NCI-H446 treated with DMSO at 0.1 percent for 48 hours (cell line): ENCODE measurements at regions not wholly inside any gene's neighbourhood (a gene's known extent, or its start where the extent isn't known, plus 50 kb on each side); places are given as distances from the start of the nearest gene placed in this dataset.
"Not testable (repeated sequence)": the region's sequence is repeated elsewhere in the genome, so short reads cannot be mapped to it uniquely, and the experiment has no call there.

Experiments used
- DNase-seq: peaks from one replicate; lab custom pipeline; 2025; lab: John Stamatoyannopoulos, UW

DNA sequence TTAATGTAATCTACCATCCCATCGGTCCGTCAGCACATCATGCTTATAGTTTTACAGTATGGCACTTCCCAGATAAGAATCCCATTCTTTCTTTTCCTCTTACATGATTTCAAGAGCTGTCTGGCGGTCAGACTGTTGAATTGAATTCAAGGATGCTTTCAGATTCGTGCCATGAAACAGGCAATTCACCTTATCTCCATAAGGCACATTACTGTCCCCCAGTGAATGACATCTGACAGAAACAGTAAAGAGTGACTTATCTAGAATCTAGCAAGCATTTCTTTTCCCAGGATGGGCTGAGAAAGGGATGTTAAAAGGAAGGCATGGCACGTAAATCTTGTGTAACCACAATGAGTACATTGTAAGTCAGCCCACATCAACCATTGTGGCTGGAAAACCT, 61.1 kb upstream of the SEM1 start:
- DNase-seq = no peak

DNA sequence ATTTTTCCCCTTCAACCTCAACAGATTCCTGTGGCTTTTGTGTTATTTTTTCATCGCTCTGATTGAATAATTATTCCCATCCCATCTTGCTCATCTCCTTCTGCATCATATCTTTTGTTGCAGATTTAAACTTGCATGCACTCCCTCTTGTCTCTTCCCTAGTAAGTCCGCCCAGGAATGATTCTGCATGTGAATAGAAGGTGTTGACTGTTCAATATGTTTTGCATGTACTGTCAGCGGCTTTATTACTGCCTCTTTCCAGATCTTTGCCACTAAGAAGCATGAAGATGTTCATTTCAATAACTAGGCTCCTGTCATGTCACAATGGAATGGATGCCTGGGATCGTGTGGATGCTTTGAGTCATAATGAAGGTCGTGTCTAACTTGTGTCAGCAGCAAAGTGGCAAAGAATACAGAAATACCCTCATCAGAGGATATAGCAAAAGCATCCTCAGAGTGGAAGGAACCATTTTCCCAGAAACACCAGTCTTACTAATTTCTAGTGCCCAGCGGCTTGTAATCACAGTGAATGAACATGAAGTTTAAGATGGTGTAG, 62.6 kb upstream of the SEM1 start:
- no peak for DNase-seq

GRCh38 chr7:96773483-96773882, 63.8 kb upstream of the SEM1 start:
- peak; percentile 28 for DNase-seq

DNA sequence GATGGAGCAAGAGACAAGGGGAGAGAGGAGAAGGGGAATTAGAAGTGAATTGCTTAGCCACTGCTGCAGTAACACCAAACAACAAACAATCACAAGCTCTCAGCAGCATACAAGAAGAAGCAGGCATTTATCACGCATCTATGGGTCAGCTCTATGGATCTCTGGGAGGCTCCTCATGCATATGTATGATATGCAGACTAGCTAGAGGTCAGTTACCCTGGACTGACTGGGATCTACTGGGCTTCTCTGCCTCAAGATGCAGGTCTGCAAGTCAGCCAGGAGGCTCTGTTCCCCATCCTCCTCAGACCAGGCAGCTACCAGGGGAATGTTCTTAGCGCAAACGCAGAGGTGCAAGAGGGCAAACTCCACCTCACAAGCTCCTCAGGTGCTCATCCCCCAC, 64.7 kb upstream of the SEM1 start:
- DNase-seq = no peak

GRCh38 chr7:96775046-96775445, 65.4 kb upstream of the SEM1 start:
- DNase-seq = no peak

GRCh38 chr7:96778263-96778662, 68.6 kb upstream of the SEM1 start:
- DNase-seq = no peak

- no peak for DNase-seq
Measured at GRCh38 chr7:96781919-96782318, 72.3 kb upstream of the SEM1 start.

DNA sequence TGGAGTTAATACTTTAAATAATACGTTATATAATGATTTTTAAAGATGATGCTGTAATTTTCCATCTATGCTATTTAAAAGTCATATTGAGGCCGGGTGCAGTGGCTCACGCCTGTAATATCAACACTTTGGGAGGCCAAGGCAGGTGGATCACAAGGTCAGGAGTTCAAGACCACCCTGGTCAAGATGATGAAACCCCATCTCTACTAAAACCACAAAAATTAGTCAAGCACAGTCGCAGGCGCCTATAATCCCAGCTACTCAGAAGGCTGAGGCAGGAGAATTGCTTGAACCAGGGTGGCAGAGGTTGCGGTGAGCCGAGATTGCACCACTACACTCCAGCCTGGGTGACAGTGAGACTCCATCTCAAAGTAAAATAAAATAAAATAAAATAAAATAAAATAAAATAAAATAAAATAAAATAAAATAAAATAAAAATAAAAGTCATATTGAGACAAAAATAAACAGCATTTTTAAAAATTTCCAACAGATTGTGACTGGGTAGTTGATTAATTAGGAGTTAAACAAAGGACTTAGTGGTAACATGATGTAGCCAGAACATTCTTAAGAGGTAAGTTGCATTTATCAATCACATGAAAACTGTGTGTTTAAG, 73.1 kb upstream of the SEM1 start:
- not testable (repeated sequence) for DNase-seq

DNA sequence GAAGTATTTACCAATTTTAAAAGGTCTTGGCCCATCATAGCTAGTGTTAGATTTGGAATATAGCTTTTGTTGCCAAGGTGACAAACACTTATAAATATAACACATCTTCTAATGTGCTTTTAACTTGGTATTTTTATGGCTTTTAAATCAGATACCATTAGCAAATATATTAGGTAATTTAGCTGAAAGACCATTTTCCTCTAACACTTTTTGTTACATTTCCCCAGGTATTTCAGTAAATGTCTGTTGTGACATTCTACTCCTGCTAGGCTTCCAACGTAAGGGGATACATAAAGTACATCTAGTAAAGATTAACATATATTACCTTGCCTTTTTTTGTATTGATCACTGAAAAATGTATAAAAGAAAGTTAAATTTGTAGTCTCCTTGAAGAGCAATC, 75.0 kb upstream of the SEM1 start:
- no peak for DNase-seq

DNA sequence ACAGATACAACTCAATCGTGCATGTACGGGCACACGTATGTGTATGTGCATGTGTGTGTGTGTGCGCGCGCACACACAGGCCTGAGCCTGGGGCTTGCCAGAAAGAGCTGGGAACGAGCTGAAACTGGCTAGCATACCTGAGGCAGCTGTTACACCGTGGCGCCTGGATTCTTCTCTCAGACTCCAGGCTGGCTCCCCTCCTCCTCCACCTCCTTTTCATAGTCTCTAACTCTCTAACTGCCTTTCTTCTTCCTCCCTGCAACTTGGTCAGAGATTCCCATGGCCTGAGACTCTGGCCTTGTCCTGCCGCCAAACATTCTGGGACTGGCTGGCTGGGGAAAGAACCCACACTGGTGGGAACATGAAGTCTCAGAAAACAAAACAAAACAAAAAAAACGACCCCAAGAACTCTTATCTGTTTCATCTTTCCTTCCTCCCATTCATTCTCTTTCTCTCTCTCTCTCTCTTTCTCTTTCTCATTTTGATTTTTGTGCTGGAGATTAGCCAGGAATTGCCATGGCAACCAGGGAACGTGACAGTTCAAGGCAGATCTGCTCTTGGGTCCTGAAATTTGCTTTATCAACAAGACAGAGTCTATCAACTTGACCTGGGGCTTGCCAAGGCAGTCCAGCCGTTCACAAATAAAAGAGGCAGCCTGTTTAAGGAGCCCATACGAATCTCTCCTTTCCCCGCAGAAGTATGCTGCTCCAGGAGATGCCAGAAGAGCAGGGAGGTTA, 76.8 kb upstream of the SEM1 start:
- DNase-seq = no peak

DNA sequence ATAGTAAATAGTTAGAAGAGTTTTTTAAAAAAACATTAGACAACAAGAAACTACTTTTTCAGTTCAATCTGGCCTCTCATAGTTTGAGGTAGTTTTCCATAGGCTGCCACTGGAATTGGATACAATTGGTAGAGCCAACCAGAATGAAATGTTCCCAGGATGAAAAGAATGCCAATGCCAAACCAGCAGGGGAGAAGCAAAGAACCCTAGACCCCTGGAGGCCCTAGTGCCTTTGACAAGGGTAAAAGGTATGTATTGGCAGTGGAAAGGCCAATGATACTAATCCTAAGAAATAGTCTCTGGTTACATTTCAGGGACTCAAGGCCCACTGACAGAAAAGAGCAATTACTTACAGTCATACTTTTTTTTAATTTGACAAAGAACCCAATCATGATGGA, 77.4 kb upstream of the SEM1 start:
- DNase-seq = no peak

- no peak for DNase-seq
Measured at GRCh38 chr7:96789914-96790313, 80.3 kb upstream of the SEM1 start.

GRCh38 chr7:96792115-96792514, 82.5 kb upstream of the SEM1 start:
- no peak for DNase-seq

DNA sequence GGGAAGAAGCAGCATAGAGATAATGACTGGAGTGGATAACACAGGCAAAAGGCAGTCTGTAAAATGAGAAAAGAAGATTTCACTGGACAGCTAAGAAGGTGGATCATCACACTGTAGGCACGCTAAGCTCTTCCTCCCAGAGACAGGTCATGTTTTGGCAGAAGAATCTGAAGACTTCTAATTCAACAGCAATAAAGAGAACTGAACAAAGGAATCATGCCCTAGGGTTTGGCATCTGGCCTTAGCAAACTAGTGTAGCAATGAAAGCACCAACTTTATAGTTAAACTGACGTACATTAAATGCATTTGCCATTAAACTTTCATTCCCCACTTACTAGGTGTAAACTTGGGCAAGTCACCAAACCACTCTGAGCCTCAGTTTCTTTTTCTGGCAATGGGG, 84.4 kb upstream of the SEM1 start:
- no peak for DNase-seq

DNA sequence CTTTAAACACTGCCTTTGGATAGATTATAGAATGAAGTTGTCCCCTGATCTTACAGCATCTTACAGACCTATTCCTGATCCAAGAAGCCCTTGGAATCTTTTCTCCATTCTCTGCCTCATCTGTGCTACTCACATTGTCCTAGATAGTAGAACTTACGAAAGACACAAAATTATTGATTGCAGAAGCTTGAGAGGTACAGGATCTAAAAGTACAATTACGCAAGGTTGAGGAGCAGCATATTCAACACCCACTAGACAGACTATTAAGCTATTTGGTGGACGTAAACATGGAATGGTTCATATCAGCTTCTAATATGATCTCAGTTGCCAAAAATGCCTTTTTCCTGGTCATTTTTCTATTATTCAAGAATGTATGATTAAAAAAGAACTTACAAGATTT, 90.5 kb upstream of the SEM1 start:
- DNase-seq = no peak

GRCh38 chr7:96800824-96801223, 91.2 kb upstream of the SEM1 start:
- no peak for DNase-seq

DNA sequence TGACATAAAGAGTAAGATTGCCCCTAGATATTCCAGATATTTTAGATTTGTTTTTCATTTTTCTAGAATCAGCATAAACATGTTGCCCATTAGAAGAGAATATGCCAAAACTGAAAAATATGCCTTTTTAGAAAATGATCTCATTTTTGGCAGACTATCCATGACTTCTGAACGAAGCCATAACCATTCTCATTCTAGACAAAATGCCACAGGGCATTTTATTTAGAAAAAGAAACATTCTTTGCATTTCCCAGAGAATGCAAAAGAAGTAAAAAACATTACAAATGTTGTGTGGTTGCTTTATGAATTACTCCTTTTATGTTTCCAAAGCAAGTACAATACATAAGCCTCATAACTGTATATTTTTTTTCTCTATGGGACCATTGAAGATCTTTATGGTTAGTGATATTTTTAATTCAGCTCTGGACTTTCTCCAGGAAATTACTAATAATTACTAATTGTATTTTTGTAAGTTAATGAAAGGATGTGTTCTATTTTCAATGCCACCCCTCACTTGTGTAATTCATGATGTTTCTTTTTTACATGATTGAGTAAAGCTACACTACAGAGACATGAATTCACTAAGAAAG, 109.6 kb upstream of the SEM1 start:
- DNase-seq = no peak

DNA sequence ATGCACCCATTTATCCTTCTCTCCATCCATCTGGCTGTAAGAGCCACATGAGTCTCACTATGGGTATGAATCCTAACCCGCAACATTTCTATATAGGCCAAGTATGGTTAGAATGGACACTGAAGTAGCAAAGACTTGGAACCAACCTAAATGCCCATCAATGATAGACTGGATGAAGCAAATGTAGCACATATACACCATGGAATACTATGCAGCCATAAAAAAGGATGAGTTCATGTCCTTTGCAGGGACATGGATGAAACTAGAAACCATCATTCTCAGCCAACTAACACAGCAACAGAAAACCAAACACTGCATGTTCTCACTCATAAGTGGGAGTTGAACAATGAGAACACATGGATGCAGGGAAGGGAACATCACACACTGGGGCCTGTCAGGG, 111.5 kb upstream of the SEM1 start:
- DNase-seq = not testable (repeated sequence)

DNA sequence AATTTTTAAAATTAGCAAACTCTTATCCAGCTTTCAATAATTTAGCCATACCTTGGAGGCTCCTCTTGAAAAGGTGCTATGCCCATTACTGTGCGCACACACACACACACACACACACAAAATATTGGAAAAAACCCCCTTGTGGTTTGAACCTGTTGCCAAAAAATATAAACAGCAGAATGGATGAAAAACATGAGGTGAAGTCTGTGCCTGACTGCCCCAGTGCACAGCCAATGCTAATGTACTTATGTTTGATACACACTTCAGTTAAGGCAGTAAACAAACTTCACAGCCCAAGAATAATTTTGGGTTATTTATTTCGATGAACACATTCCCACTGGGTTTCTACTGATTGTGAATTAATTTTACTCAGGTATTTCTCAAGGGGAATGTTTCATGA, 113.2 kb upstream of the SEM1 start:
- no peak for DNase-seq

GRCh38 chr7:96823274-96823673, 113.6 kb upstream of the SEM1 start:
- peak; percentile 13 for DNase-seq

GRCh38 chr7:96824686-96825085, 115.0 kb upstream of the SEM1 start:
- peak; percentile 58 for DNase-seq

DNA sequence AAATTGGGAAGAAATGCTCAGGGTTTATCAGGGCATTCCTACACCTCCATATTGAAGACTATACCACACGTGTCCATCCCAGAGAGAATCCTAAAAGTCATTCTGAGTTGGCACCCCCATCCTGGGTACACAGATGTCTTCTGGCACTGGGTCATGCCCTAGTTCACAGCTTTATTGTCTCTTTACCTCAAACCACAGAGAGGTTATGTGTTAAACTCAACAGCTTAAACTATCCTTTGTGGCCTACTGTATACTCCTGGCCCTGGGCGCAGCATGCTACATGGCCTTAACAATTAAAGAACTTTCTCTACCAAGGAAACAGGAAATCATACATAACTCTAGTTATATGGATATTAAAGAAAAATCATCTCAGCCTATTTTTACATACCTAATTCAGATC, 115.6 kb upstream of the SEM1 start:
- no peak for DNase-seq

DNA sequence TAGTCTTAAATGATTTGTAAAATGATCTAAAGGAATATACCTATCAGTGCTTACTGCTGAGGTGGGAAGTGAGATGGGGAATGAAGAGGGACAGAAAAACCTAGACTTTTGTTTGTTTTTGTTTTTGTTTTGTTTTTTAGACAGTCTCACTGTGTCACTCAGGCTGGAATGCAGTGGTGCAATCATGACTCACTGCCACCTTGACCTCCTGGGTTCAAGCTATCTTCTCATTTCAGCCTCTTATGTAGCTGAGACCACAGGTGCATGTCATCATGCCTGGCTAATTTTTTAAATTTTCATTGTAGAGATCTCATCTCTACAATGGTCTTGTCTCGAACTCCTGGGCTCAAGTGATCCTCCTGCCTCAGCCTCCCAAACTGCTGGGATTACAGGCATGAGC, 116.4 kb upstream of the SEM1 start:
- no peak for DNase-seq
